H1 (cell line): ENCODE measurements at regions not wholly inside any gene's neighbourhood (a gene's known extent, or its start where the extent isn't known, plus 50 kb on each side); places are given as distances from the start of the nearest gene placed in this dataset.

Source experiments
- BCL11A ChIP-seq, 2 experiments: IDR thresholded peaks; one replicate each; pipeline ENCODE4 v1.6.1; 2011; ENCODE audit warnings: low read depth in 2 of 2, low read length in 2 of 2, mild to moderate bottlenecking in 2 of 2
- CTCF ChIP-seq, 3 experiments: IDR thresholded peaks; 1 replicate in 2 of 3; 2 replicates in 1 of 3; pipeline versions ENCODE4 v1.5.1 to v1.6.1; 2011; ENCODE audit warnings: low read length in 3 of 3, mild to moderate bottlenecking in 3 of 3, inconsistent platforms in 2 of 3, low read depth in 1 of 3, moderate library complexity in 1 of 3; ENCODE audit not compliant: insufficient read depth in 1 of 3; ENCODE audit errors: control extremely low read depth in 1 of 3
- SIX5 ChIP-seq: IDR thresholded peaks from 2 replicates; pipeline ENCODE4 v1.6.1; 2011; ENCODE audit warnings: mild to moderate bottlenecking, low read depth, low read length
- TAF1 ChIP-seq: IDR thresholded peaks from 2 replicates; pipeline ENCODE4 v1.6.1; 2011; ENCODE audit warnings: mild to moderate bottlenecking, low read depth, low read length
- TEAD4 ChIP-seq: IDR thresholded peaks from 2 replicates; pipeline ENCODE4 v1.6.1; 2012; ENCODE audit warnings: low read depth, low read length, inconsistent platforms, mixed read lengths

DNA sequence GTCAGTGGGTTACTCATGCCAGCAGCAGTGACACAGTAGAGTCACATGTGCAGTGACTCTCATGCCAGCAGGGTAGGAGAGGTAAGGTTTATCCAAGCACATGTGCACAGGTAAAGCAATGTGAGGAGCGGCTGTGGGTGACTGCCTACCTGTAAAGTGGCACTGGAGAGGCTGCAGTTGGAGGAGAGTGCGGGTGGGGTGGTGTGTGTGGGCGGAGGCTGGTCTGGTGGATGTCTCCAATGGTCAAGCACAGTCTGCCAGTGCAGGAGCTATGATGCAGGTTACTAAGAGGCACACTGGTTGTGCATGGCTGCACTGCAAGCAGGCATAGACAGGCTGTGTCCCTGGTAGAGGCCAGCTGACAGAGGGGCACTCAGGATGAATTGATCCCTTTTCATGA, 588.2 kb upstream of the FTMT start:
- TF ChIP-seq SIX5 = no peak
- TF ChIP-seq CTCF (IDR thresholded peaks at IDR 0.05; ENCODE audit: control extremely low read depth in 1 of 3, insufficient read depth in 1 of 3, low read depth in 1 of 3, low read length in 3 of 3) = no peak
- no peak for TF ChIP-seq TAF1
- no peak for TF ChIP-seq TEAD4
- TF ChIP-seq BCL11A (IDR thresholded peaks at IDR 0.05; ENCODE audit: low read depth in 2 of 2, low read length in 2 of 2) = no peak
